H9 (cell line): ENCODE measurements at regions not wholly inside any gene's neighbourhood (a gene's known extent, or its start where the extent isn't known, plus 50 kb on each side); places are given as distances from the start of the nearest gene placed in this dataset.

Experiments
- DNase-seq: peaks from one replicate; pipeline ENCODE4 v3.0.0-alpha.2; 2017
- H2AFZ ChIP-seq: one replicate; pipeline ENCODE4 v1.6.1; 2013; ENCODE audit warnings: mild to moderate bottlenecking, low read length, control low read depth, moderate library complexity
- H2AK5ac ChIP-seq: 2 replicates; pipeline ENCODE4 v1.6.1; 2013; ENCODE audit warnings: low read length, control low read depth, mixed read lengths; ENCODE audit not compliant: insufficient read length
- H2BK120ac ChIP-seq: one replicate; pipeline ENCODE4 v1.6.1; 2013; ENCODE audit warnings: low read depth, mild to moderate bottlenecking, low read length, control low read depth, inconsistent platforms; ENCODE audit not compliant: poor library complexity, severe bottlenecking
- H2BK12ac ChIP-seq: 2 replicates; pipeline ENCODE4 v1.6.1; 2013; ENCODE audit warnings: low read length, control low read depth, mixed read lengths, low read depth; ENCODE audit not compliant: insufficient read length
- H2BK15ac ChIP-seq: 2 replicates; pipeline ENCODE4 v1.6.1; 2013; ENCODE audit warnings: low read depth, low read length, control low read depth
- H2BK20ac ChIP-seq: one replicate; pipeline ENCODE4 v1.6.1; 2013; ENCODE audit warnings: low read depth, mild to moderate bottlenecking, low read length, control low read depth, inconsistent platforms; ENCODE audit not compliant: poor library complexity, severe bottlenecking
- H2BK5ac ChIP-seq: 2 replicates; pipeline ENCODE4 v1.6.1; 2013; ENCODE audit warnings: low read length, control low read depth, mixed read lengths; ENCODE audit not compliant: insufficient read length
- H3K14ac ChIP-seq: 2 replicates; pipeline ENCODE4 v1.6.1; 2013; ENCODE audit warnings: low read length, control low read depth; ENCODE audit not compliant: insufficient read depth
- H3K18ac ChIP-seq: 2 replicates; pipeline ENCODE4 v1.6.1; 2013; ENCODE audit warnings: low read depth, mild to moderate bottlenecking, mixed read lengths, low read length, control low read depth; ENCODE audit not compliant: insufficient read length
- H3K23ac ChIP-seq: 2 replicates; pipeline ENCODE4 v1.6.1; 2013; ENCODE audit warnings: low read length, control low read depth, mixed read lengths, low read depth; ENCODE audit not compliant: insufficient read length
- H3K23me2 ChIP-seq: 2 replicates; pipeline ENCODE4 v1.6.1; 2013; ENCODE audit warnings: low read depth, mild to moderate bottlenecking, mixed read lengths, low read length, control low read depth; ENCODE audit not compliant: insufficient read length, poor library complexity, severe bottlenecking
- H3K27ac ChIP-seq: 2 replicates; pipeline ENCODE4 v1.5.1; 2013; ENCODE audit warnings: low read length, control low read depth, mixed read lengths, low read depth; ENCODE audit not compliant: insufficient read length
- H3K27me3 ChIP-seq: 2 replicates; pipeline ENCODE4 v1.6.1; 2013; ENCODE audit warnings: low read length, control low read depth, inconsistent platforms; ENCODE audit not compliant: insufficient read depth
- H3K4ac ChIP-seq: 2 replicates; pipeline ENCODE4 v1.6.1; 2013; ENCODE audit warnings: low read depth, mild to moderate bottlenecking, control low read depth, inconsistent platforms, low read length, moderate library complexity
- H3K4me1 ChIP-seq: 2 replicates; pipeline ENCODE4 v1.6.1; 2013; ENCODE audit warnings: low read length, control low read depth, inconsistent platforms; ENCODE audit not compliant: insufficient read depth
- H3K4me2 ChIP-seq: 2 replicates; pipeline ENCODE4 v1.6.1; 2013; ENCODE audit warnings: low read length, control low read depth, mixed read lengths; ENCODE audit not compliant: insufficient read length, insufficient read depth
- H3K56ac ChIP-seq: 2 replicates; pipeline ENCODE4 v1.6.1; 2013; ENCODE audit warnings: low read depth, mild to moderate bottlenecking, mixed read lengths, low read length, control low read depth; ENCODE audit not compliant: insufficient read length
- H3K79me1 ChIP-seq: 2 replicates; pipeline ENCODE4 v1.6.1; 2013; ENCODE audit warnings: low read depth, mild to moderate bottlenecking, moderate library complexity, low read length, control low read depth, inconsistent platforms; ENCODE audit not compliant: insufficient read depth, poor library complexity, severe bottlenecking
- H3K79me2 ChIP-seq: 2 replicates; pipeline ENCODE4 v1.6.1; 2013; ENCODE audit warnings: low read length, control low read depth, inconsistent platforms; ENCODE audit not compliant: insufficient read depth
- H3K9ac ChIP-seq: 2 replicates; pipeline ENCODE4 v1.6.1; 2013; ENCODE audit warnings: low read length, control low read depth, mixed read lengths; ENCODE audit not compliant: insufficient read length; ENCODE audit errors: extremely low read depth
- H3K9me3 ChIP-seq: one replicate; pipeline ENCODE4 v1.6.1; 2013; ENCODE audit warnings: low read depth, low read length, inconsistent platforms; ENCODE audit not compliant: control insufficient read depth
- H3T11ph ChIP-seq: one replicate; pipeline ENCODE4 v1.6.1; 2013; ENCODE audit warnings: mild to moderate bottlenecking, low read length, control low read depth, inconsistent platforms
- H4K20me1 ChIP-seq: one replicate; pipeline ENCODE4 v1.6.1; 2013; ENCODE audit not compliant: control insufficient read depth, insufficient read length, insufficient read depth
- H4K5ac ChIP-seq: 2 replicates; pipeline ENCODE4 v1.6.1; 2013; ENCODE audit warnings: low read depth, mild to moderate bottlenecking, mixed read lengths, low read length, control low read depth; ENCODE audit not compliant: insufficient read length
- H4K8ac ChIP-seq: replicated peaks from 2 replicates; pipeline ENCODE4 v1.6.1; 2013; ENCODE audit warnings: low read length, control low read depth, mixed read lengths, low read depth; ENCODE audit not compliant: insufficient read length
- H4K91ac ChIP-seq: 2 replicates; pipeline ENCODE4 v1.6.1; 2013; ENCODE audit warnings: low read depth, mild to moderate bottlenecking, moderate library complexity, mixed read lengths, low read length, control low read depth; ENCODE audit not compliant: insufficient read length
- H3K27ac Mint-ChIP-seq, 3 experiments: 2 replicates in 2 of 3; 3 replicates in 1 of 3; pipeline ENCODE4 v1.8.0; 2020 to 2021; ENCODE audit warnings: mixed read lengths in 3 of 3, mild to moderate bottlenecking in 1 of 3, moderate library complexity in 1 of 3
- H3K27me3 Mint-ChIP-seq: 2 replicates; pipeline ENCODE4 v1.8.0; 2021; ENCODE audit warnings: low read depth, mild to moderate bottlenecking, moderate library complexity, mixed read lengths
- H3K36me3 Mint-ChIP-seq, 3 experiments: 2 replicates in 2 of 3; 3 replicates in 1 of 3; pipeline ENCODE4 v1.8.0; 2020 to 2021; ENCODE audit warnings: low read depth in 3 of 3, mixed read lengths in 3 of 3; ENCODE audit not compliant: insufficient read depth in 1 of 3
- H3K4me1 Mint-ChIP-seq, 2 experiments: 2 replicates each; pipeline ENCODE4 v1.8.0; 2020; ENCODE audit warnings: mixed read lengths in 2 of 2
- H3K4me3 Mint-ChIP-seq, 2 experiments: 2 replicates in 1 of 2; 3 replicates in 1 of 2; pipeline ENCODE4 v1.8.0; 2020 to 2021; ENCODE audit warnings: mild to moderate bottlenecking in 2 of 2, mixed read lengths in 2 of 2, moderate library complexity in 1 of 2
- H3K9me3 Mint-ChIP-seq, 2 experiments: 2 replicates in 1 of 2; 3 replicates in 1 of 2; pipeline ENCODE4 v1.8.0; 2020; ENCODE audit warnings: mild to moderate bottlenecking in 2 of 2, mixed read lengths in 2 of 2, moderate library complexity in 1 of 2
- CTCF ChIP-seq: fragments of 200-600 bp; sonication (generic); conservative IDR thresholded peaks from 3 replicates; pipeline ENCODE4 v1.8.0; 2021; ENCODE audit warnings: antibody characterized with exemption, mild to moderate bottlenecking
- WGBS: extraction: QIAGEN DNeasy Blood & Tissue Kit; methylation state at CpG from one replicate; pipeline ENCODE4 v1.1.7; 2013; ENCODE audit warnings: missing lambda C conversion rate, low lambda C conversion rate, mixed read lengths; ENCODE audit not compliant: insufficient read length; ENCODE audit errors: extremely low coverage; 5-methylcytosine and 5-hydroxymethylcytosine counted together

GRCh38 chr3:177446165-177446601, 248.9 kb upstream of the TBL1XR1 start:
- WGBS, result no CpG with 5 or more reads among the region's 6 CpGs

More at GRCh38 chr3:177446165-177446601, 248.9 kb upstream of the TBL1XR1 start:
- Histone ChIP-seq H3K9ac (no peak overlapping the region), H3K4me1 (no peaks in the 10 kb centered on the region), H3K18ac (no peak overlapping the region), H2BK15ac (no peak overlapping the region), H3K9me3 (no peaks in the 10 kb centered on the region), H3K79me2 (no peaks in the 10 kb centered on the region), H4K8ac (no peak overlapping the region), H3T11ph (no peak overlapping the region), H3K27ac (no peak overlapping the region), H4K91ac (no peak overlapping the region), H3K79me1 (no peaks in the 10 kb centered on the region), H4K5ac (no peak overlapping the region), H2BK120ac (no peak overlapping the region), H2BK20ac (no peak overlapping the region), H2BK5ac (no peak overlapping the region), H3K4me2 (no peak overlapping the region), H2AFZ (no peak overlapping the region), H3K4ac (no peak overlapping the region), H3K56ac (no peak overlapping the region), H3K23me2 (no peaks in the 10 kb centered on the region), H2BK12ac (no peak overlapping the region), H3K27me3 (no peaks in the 10 kb centered on the region), H4K20me1 (no peaks in the 10 kb centered on the region), H3K23ac (no peak overlapping the region), H3K14ac (no peak overlapping the region), H2AK5ac (no peak overlapping the region)
- no peak overlapping the region for H3K27ac Mint-ChIP-seq
- H3K4me3 Mint-ChIP-seq, result no peak overlapping the region
- DNase-seq, result no peak
- H3K9me3 Mint-ChIP-seq, result no peaks in the 10 kb centered on the region
- H3K4me1 Mint-ChIP-seq, result no peaks in the 10 kb centered on the region
- no peak for TF ChIP-seq CTCF
- H3K36me3 Mint-ChIP-seq, result no peaks in the 10 kb centered on the region
- H3K27me3 Mint-ChIP-seq, result no peaks in the 10 kb centered on the region
